Activated naive CD8-positive, alpha-beta T cell treated with anti-CD3 and anti-CD28 coated beads for 36 hours (primary cell): ENCODE measurements at regions not wholly inside any gene's neighbourhood (a gene's known extent, or its start where the extent isn't known, plus 50 kb on each side); places are given as distances from the start of the nearest gene placed in this dataset.
"Not testable (repeated sequence)": the region's sequence is repeated elsewhere in the genome, so short reads cannot be mapped to it uniquely, and the experiment has no call there.

Experiments used
- DNase-seq: peaks from one replicate; pipeline ENCODE4 v3.0.0; 2021
- H3K27ac Mint-ChIP-seq: one replicate; pipeline ENCODE4 v1.8.0; 2022; ENCODE audit warnings: mild to moderate bottlenecking, moderate library complexity, mixed read lengths
- H3K27me3 Mint-ChIP-seq: one replicate; pipeline ENCODE4 v1.8.0; 2022; ENCODE audit warnings: mild to moderate bottlenecking, mixed read lengths
- H3K36me3 Mint-ChIP-seq: one replicate; pipeline ENCODE4 v1.8.0; 2021; ENCODE audit warnings: mild to moderate bottlenecking, mixed read lengths
- H3K4me1 Mint-ChIP-seq: one replicate; pipeline ENCODE4 v1.8.0; 2021; ENCODE audit warnings: mixed read lengths
- H3K4me3 Mint-ChIP-seq: one replicate; pipeline ENCODE4 v1.8.0; 2022; ENCODE audit warnings: mild to moderate bottlenecking, moderate library complexity, mixed read lengths
- H3K9me3 Mint-ChIP-seq: one replicate; pipeline ENCODE4 v1.8.0; 2022; ENCODE audit warnings: mixed read lengths

GRCh38 chr4:22614114-22614513, 78.6 kb upstream of the GBA3 start:
- no peak overlapping the region for H3K27ac Mint-ChIP-seq
- H3K9me3 Mint-ChIP-seq = peaks cover 5% of the 10 kb centered on the region
- DNase-seq = no peak
- no peak overlapping the region for H3K4me3 Mint-ChIP-seq
- H3K36me3 Mint-ChIP-seq = peaks cover 1% of the 10 kb centered on the region
- peaks cover 13% of the 10 kb centered on the region for H3K4me1 Mint-ChIP-seq
- H3K27me3 Mint-ChIP-seq = no peaks in the 10 kb centered on the region

- no peak overlapping the region for H3K4me3 Mint-ChIP-seq
- H3K9me3 Mint-ChIP-seq = no peaks in the 10 kb centered on the region
- H3K4me1 Mint-ChIP-seq = no peaks in the 10 kb centered on the region
- no peaks in the 10 kb centered on the region for H3K27me3 Mint-ChIP-seq
- H3K36me3 Mint-ChIP-seq = no peaks in the 10 kb centered on the region
- DNase-seq = no peak
- H3K27ac Mint-ChIP-seq = no peak overlapping the region
These were observed 76.2 kb upstream of the GBA3 start for GRCh38 chr4:22616516-22616915.

- not testable (repeated sequence) for H3K27ac Mint-ChIP-seq, H3K4me1 Mint-ChIP-seq, H3K27me3 Mint-ChIP-seq, H3K9me3 Mint-ChIP-seq, H3K4me3 Mint-ChIP-seq, H3K36me3 Mint-ChIP-seq, DNase-seq
These were observed 72.6 kb upstream of the GBA3 start for GRCh38 chr4:22620144-22620543.

- H3K9me3 Mint-ChIP-seq, H3K4me3 Mint-ChIP-seq: not testable (repeated sequence)
These were observed 70.8 kb upstream of the GBA3 start for GRCh38 chr4:22621970-22622369.

GRCh38 chr4:22624002-22624401, 68.7 kb upstream of the GBA3 start:
- H3K27me3 Mint-ChIP-seq, H3K4me3 Mint-ChIP-seq, DNase-seq, H3K4me1 Mint-ChIP-seq, H3K36me3 Mint-ChIP-seq, H3K27ac Mint-ChIP-seq, H3K9me3 Mint-ChIP-seq: not testable (repeated sequence)

More at GRCh38 chr4:22621970-22622369, 70.8 kb upstream of the GBA3 start:
- not testable (repeated sequence) for H3K27ac Mint-ChIP-seq, H3K27me3 Mint-ChIP-seq, DNase-seq, H3K4me1 Mint-ChIP-seq, H3K36me3 Mint-ChIP-seq

- Mint-ChIP-seq H3K27ac (no peak overlapping the region), H3K4me3 (no peak overlapping the region), H3K27me3 (no peaks in the 10 kb centered on the region), H3K4me1 (peaks cover 1% of the 10 kb centered on the region), H3K36me3 (no peaks in the 10 kb centered on the region), H3K9me3 (no peaks in the 10 kb centered on the region)
- no peak for DNase-seq
These were observed 67.4 kb upstream of the GBA3 start for GRCh38 chr4:22625311-22625710.

GRCh38 chr4:22627851-22628250, 64.9 kb upstream of the GBA3 start:
- H3K4me3 Mint-ChIP-seq, H3K36me3 Mint-ChIP-seq, H3K9me3 Mint-ChIP-seq, H3K4me1 Mint-ChIP-seq, H3K27me3 Mint-ChIP-seq, DNase-seq, H3K27ac Mint-ChIP-seq: not testable (repeated sequence)

GRCh38 chr4:22630161-22630975, 62.4 kb upstream of the GBA3 start:
- not testable (repeated sequence) for H3K36me3 Mint-ChIP-seq, H3K27me3 Mint-ChIP-seq

GRCh38 chr4:22631167-22631566, 61.6 kb upstream of the GBA3 start:
- H3K27me3 Mint-ChIP-seq, H3K27ac Mint-ChIP-seq, H3K36me3 Mint-ChIP-seq, H3K4me3 Mint-ChIP-seq, DNase-seq, H3K4me1 Mint-ChIP-seq, H3K9me3 Mint-ChIP-seq: not testable (repeated sequence)

More at GRCh38 chr4:22630161-22630975, 62.4 kb upstream of the GBA3 start:
- not testable (repeated sequence) for H3K4me1 Mint-ChIP-seq, DNase-seq, H3K27ac Mint-ChIP-seq, H3K9me3 Mint-ChIP-seq, H3K4me3 Mint-ChIP-seq

- Mint-ChIP-seq H3K27me3 (peaks cover 3% of the 10 kb centered on the region), H3K4me1 (no peaks in the 10 kb centered on the region), H3K9me3 (peaks cover 1% of the 10 kb centered on the region), H3K27ac (no peak overlapping the region), H3K36me3 (no peaks in the 10 kb centered on the region), H3K4me3 (no peak overlapping the region)
- DNase-seq = peak; percentile 8
These were observed 58.1 kb upstream of the GBA3 start for GRCh38 chr4:22634541-22635181.

GRCh38 chr4:22635182-22635549, 57.6 kb upstream of the GBA3 start:
- not testable (repeated sequence) for H3K27ac Mint-ChIP-seq, DNase-seq, H3K4me1 Mint-ChIP-seq, H3K27me3 Mint-ChIP-seq, H3K9me3 Mint-ChIP-seq, H3K36me3 Mint-ChIP-seq, H3K4me3 Mint-ChIP-seq

GRCh38 chr4:22635692-22636091, 57.0 kb upstream of the GBA3 start:
- DNase-seq = no peak
- Mint-ChIP-seq H3K4me1 (no peaks in the 10 kb centered on the region), H3K27me3 (peaks cover 3% of the 10 kb centered on the region), H3K9me3 (peaks cover 5% of the 10 kb centered on the region), H3K36me3 (no peaks in the 10 kb centered on the region), H3K27ac (no peak overlapping the region), H3K4me3 (no peak overlapping the region)

GRCh38 chr4:22637306-22637705, 55.4 kb upstream of the GBA3 start:
- no peak overlapping the region for H3K27ac Mint-ChIP-seq
- H3K9me3 Mint-ChIP-seq = peaks cover 7% of the 10 kb centered on the region
- no peak for DNase-seq
- H3K36me3 Mint-ChIP-seq = peaks cover 2% of the 10 kb centered on the region
- peaks cover 3% of the 10 kb centered on the region for H3K27me3 Mint-ChIP-seq
- no peak overlapping the region for H3K4me3 Mint-ChIP-seq
- H3K4me1 Mint-ChIP-seq = no peaks in the 10 kb centered on the region
